HUES64 (cell line): ENCODE measurements at regions not wholly inside any gene's neighbourhood (a gene's known extent, or its start where the extent isn't known, plus 50 kb on each side); places are given as distances from the start of the nearest gene placed in this dataset.

Source experiments
- H3K27ac ChIP-seq: 2 replicates; pipeline ENCODE4 v1.7.0; 2013; ENCODE audit warnings: low read depth, low read length, inconsistent platforms
- H3K27me3 ChIP-seq: 2 replicates; pipeline ENCODE4 v1.6.1; 2013; ENCODE audit warnings: mild to moderate bottlenecking, low read length; ENCODE audit not compliant: insufficient read depth
- H3K36me3 ChIP-seq: 2 replicates; pipeline ENCODE4 v1.6.1; 2013; ENCODE audit warnings: mild to moderate bottlenecking, low read length; ENCODE audit not compliant: insufficient read depth
- H3K4me1 ChIP-seq: 2 replicates; pipeline ENCODE4 v1.6.1; 2013; ENCODE audit warnings: mild to moderate bottlenecking, low read length, moderate library complexity; ENCODE audit not compliant: insufficient read depth
- H3K4me3 ChIP-seq: 2 replicates; pipeline ENCODE4 v1.5.1; 2013; ENCODE audit warnings: mild to moderate bottlenecking, low read length, moderate library complexity
- H3K9ac ChIP-seq: 2 replicates; pipeline ENCODE4 v1.6.1; 2013; ENCODE audit warnings: mild to moderate bottlenecking, low read depth, low read length
- H3K9me3 ChIP-seq: 2 replicates; pipeline ENCODE4 v1.6.1; 2013; ENCODE audit warnings: low read depth, low read length; ENCODE audit not compliant: insufficient read depth
- WGBS: fragments of 150-250, 120-280 bp; methylation state at CpG from one replicate; pipeline ENCODE4 v1.1.7; 2013; ENCODE audit warnings: missing lambda C conversion rate; 5-methylcytosine and 5-hydroxymethylcytosine counted together

GRCh38 chr15:45743426-45744235, 108.8 kb downstream of the SQOR start:
- Histone ChIP-seq H3K27ac (no peak overlapping the region), H3K27me3 (no peaks in the 10 kb centered on the region), H3K36me3 (no peaks in the 10 kb centered on the region), H3K9me3 (no peaks in the 10 kb centered on the region), H3K9ac (no peak overlapping the region), H3K4me3 (no peak overlapping the region), H3K4me1 (peaks cover 13% of the 10 kb centered on the region; the same call in 1 of the 2 replicates)
- 76% methylated on average over 16 of the region's 16 CpGs for WGBS

- H3K9me3 ChIP-seq: no peaks in the 10 kb centered on the region
- H3K27ac ChIP-seq: no peak overlapping the region
- no peak overlapping the region for H3K4me3 ChIP-seq
- WGBS: 89% methylated on average over 3 of the region's 4 CpGs
- H3K9ac ChIP-seq: no peak overlapping the region
- no peaks in the 10 kb centered on the region for H3K27me3 ChIP-seq
- no peaks in the 10 kb centered on the region for H3K36me3 ChIP-seq
- H3K4me1 ChIP-seq: peaks cover 13% of the 10 kb centered on the region; the same call in 1 of the 2 replicates
Observed at GRCh38 chr15:45744236-45744589, 109.4 kb downstream of the SQOR start.

- no peaks in the 10 kb centered on the region for H3K36me3 ChIP-seq
- 89% methylated on average over 3 of the region's 3 CpGs for WGBS
- no peaks in the 10 kb centered on the region for H3K27me3 ChIP-seq
- H3K4me1 ChIP-seq: peaks cover 13% of the 10 kb centered on the region; the same call in 1 of the 2 replicates
- H3K9me3 ChIP-seq: no peaks in the 10 kb centered on the region
- no peak overlapping the region for H3K9ac ChIP-seq
- H3K27ac ChIP-seq: no peak overlapping the region
- H3K4me3 ChIP-seq: no peak overlapping the region
Observed at GRCh38 chr15:45747426-45747825, 112.6 kb downstream of the SQOR start.

- Histone ChIP-seq H3K4me3 (no peak overlapping the region), H3K36me3 (no peaks in the 10 kb centered on the region), H3K9ac (no peak overlapping the region), H3K4me1 (no peaks in the 10 kb centered on the region), H3K27ac (no peak overlapping the region), H3K9me3 (no peaks in the 10 kb centered on the region), H3K27me3 (no peaks in the 10 kb centered on the region)
- WGBS: 88% methylated on average over 2 of the region's 3 CpGs
Observed at GRCh38 chr15:45751629-45752028, 116.8 kb downstream of the SQOR start.

- H3K27ac ChIP-seq: no peak overlapping the region
- no peak overlapping the region for H3K4me3 ChIP-seq
- no peak overlapping the region for H3K9ac ChIP-seq
- no peaks in the 10 kb centered on the region for H3K27me3 ChIP-seq
- H3K4me1 ChIP-seq: peaks cover 11% of the 10 kb centered on the region; the same call in 1 of the 2 replicates
- WGBS: 78% methylated on average over 2 of the region's 3 CpGs
- peaks cover 3% of the 10 kb centered on the region; the same call in 1 of the 2 replicates for H3K9me3 ChIP-seq
- H3K36me3 ChIP-seq: no peaks in the 10 kb centered on the region
Observed at GRCh38 chr15:45759936-45760335, 125.1 kb downstream of the SQOR start.

GRCh38 chr15:45762726-45763125, 127.9 kb downstream of the SQOR start:
- 82% methylated on average over 1 of the region's 1 CpG for WGBS
- Histone ChIP-seq H3K27ac (no peak overlapping the region), H3K9me3 (peaks cover 3% of the 10 kb centered on the region; the same call in 1 of the 2 replicates), H3K27me3 (no peaks in the 10 kb centered on the region), H3K4me3 (no peak overlapping the region), H3K9ac (no peak overlapping the region), H3K36me3 (no peaks in the 10 kb centered on the region), H3K4me1 (peaks cover 11% of the 10 kb centered on the region; the same call in 1 of the 2 replicates)

- Histone ChIP-seq H3K9ac (no peak overlapping the region), H3K9me3 (peaks cover 3% of the 10 kb centered on the region; the same call in 1 of the 2 replicates), H3K36me3 (no peaks in the 10 kb centered on the region), H3K27me3 (no peaks in the 10 kb centered on the region), H3K4me1 (peaks cover 11% of the 10 kb centered on the region; the same call in 1 of the 2 replicates), H3K4me3 (no peak overlapping the region), H3K27ac (no peak overlapping the region)
- WGBS: 95% methylated on average over 5 of the region's 6 CpGs
Observed at GRCh38 chr15:45763170-45763869, 128.5 kb downstream of the SQOR start.

- Histone ChIP-seq H3K27ac (no peak overlapping the region), H3K27me3 (no peaks in the 10 kb centered on the region), H3K4me3 (no peak overlapping the region), H3K9me3 (no peaks in the 10 kb centered on the region), H3K4me1 (no peaks in the 10 kb centered on the region), H3K36me3 (no peaks in the 10 kb centered on the region), H3K9ac (no peak overlapping the region)
- 91% methylated on average over 3 of the region's 3 CpGs for WGBS
Observed at GRCh38 chr15:45773149-45773548, 138.3 kb downstream of the SQOR start.

- no peaks in the 10 kb centered on the region for H3K27me3 ChIP-seq
- no peak overlapping the region for H3K4me3 ChIP-seq
- no peak overlapping the region for H3K27ac ChIP-seq
- H3K4me1 ChIP-seq: no peaks in the 10 kb centered on the region; the same call in 1 of the 2 replicates
- no peaks in the 10 kb centered on the region for H3K36me3 ChIP-seq
- H3K9me3 ChIP-seq: no peaks in the 10 kb centered on the region
- 90% methylated on average over 4 of the region's 4 CpGs for WGBS
- no peak overlapping the region for H3K9ac ChIP-seq
Observed at GRCh38 chr15:45776772-45777171, 141.9 kb downstream of the SQOR start.

- Histone ChIP-seq H3K27ac (no peak overlapping the region), H3K4me1 (peaks cover 5% of the 10 kb centered on the region; the same call in 1 of the 2 replicates), H3K9me3 (no peaks in the 10 kb centered on the region), H3K36me3 (no peaks in the 10 kb centered on the region), H3K9ac (no peak overlapping the region), H3K27me3 (no peaks in the 10 kb centered on the region), H3K4me3 (no peak overlapping the region)
- WGBS: 82% methylated on average over 3 of the region's 4 CpGs
Observed at GRCh38 chr15:45777781-45778180, 143.0 kb downstream of the SQOR start.

GRCh38 chr15:45780352-45780751, 145.5 kb downstream of the SQOR start:
- Histone ChIP-seq H3K4me3 (no peak overlapping the region), H3K36me3 (no peaks in the 10 kb centered on the region), H3K4me1 (peaks cover 5% of the 10 kb centered on the region; the same call in 1 of the 2 replicates), H3K9ac (no peak overlapping the region), H3K27ac (no peak overlapping the region), H3K27me3 (no peaks in the 10 kb centered on the region), H3K9me3 (no peaks in the 10 kb centered on the region)
- WGBS: 77% methylated on average over 2 of the region's 2 CpGs
